Cardiac fibroblast (primary cell): ENCODE measurements at regions not wholly inside any gene's neighbourhood (a gene's known extent, or its start where the extent isn't known, plus 50 kb on each side); places are given as distances from the start of the nearest gene placed in this dataset.
"Not testable (repeated sequence)": the region's sequence is repeated elsewhere in the genome, so short reads cannot be mapped to it uniquely, and the experiment has no call there.

Source experiments
- DNase-seq, 2 donors: peaks; one replicate each; pipeline versions ENCODE4 v3.0.0 to v3.0.0-alpha.2; 2010; ENCODE audit warnings: low read depth in 2 of 2
- H3K4me3 ChIP-seq, 2 donors: replicated peaks in 1 of 2; 1 replicate in 1 of 2; 2 replicates in 1 of 2; pipeline ENCODE4 v1.5.1; 2011; ENCODE audit warnings: low read depth in 2 of 2, low read length in 2 of 2, mild to moderate bottlenecking in 2 of 2, moderate library complexity in 1 of 2
- CTCF ChIP-seq: IDR thresholded peaks from one replicate; pipeline ENCODE4 v1.5.1; 2011; ENCODE audit warnings: low read depth, mild to moderate bottlenecking, low read length, inconsistent platforms

GRCh38 chr15:92749946-92750345 is 94.4 kb upstream of the FAM174B start:
- no peak for TF ChIP-seq CTCF
- DNase-seq = no peak
- no peak overlapping the region for H3K4me3 ChIP-seq

- TF ChIP-seq CTCF = no peak
- no peak overlapping the region for H3K4me3 ChIP-seq
- no peak for DNase-seq
These were observed 96.0 kb upstream of the FAM174B start for GRCh38 chr15:92751528-92751927.

GRCh38 chr15:92753591-92753990 is 98.0 kb upstream of the FAM174B start:
- no peak for DNase-seq
- no peak overlapping the region for H3K4me3 ChIP-seq
- TF ChIP-seq CTCF = no peak

- no peak overlapping the region for H3K4me3 ChIP-seq
- no peak for DNase-seq
- no peak for TF ChIP-seq CTCF
These were observed 107.9 kb upstream of the FAM174B start for GRCh38 chr15:92763459-92763858.

GRCh38 chr15:92768131-92768530 is 112.6 kb upstream of the FAM174B start:
- not testable (repeated sequence) for H3K4me3 ChIP-seq, DNase-seq

GRCh38 chr15:92770641-92771040 is 115.1 kb upstream of the FAM174B start:
- H3K4me3 ChIP-seq = no peak overlapping the region
- DNase-seq = no peak
- no peak for TF ChIP-seq CTCF

- DNase-seq = no peak
- TF ChIP-seq CTCF = no peak
- H3K4me3 ChIP-seq = no peak overlapping the region
These were observed 116.5 kb upstream of the FAM174B start for GRCh38 chr15:92772061-92772460.
